ENCODE measurements at regions not wholly inside any gene's neighbourhood (a gene's known extent, or its start where the extent isn't known, plus 50 kb on each side); places are given as distances from the start of the nearest gene placed in this dataset.

DNA sequence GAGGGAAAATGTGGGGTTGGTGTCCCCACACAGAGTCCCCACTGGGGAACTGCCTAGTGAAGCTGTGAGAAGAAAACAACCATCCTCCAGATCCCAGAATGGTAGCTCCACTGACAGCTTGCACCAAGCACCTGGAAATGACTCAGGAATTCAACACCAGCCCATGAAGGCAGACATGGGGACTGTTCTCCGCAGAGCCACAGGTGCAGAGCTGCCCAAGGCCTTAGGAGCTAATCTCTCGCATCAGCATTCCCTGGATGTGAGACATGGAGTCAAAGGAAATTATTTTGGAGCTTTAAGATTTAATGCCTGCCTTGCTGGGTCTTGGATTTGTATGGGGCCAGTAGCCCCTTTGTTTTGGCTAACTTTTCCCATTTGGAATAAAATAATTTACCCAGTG lies 367.9 kb downstream of the FAM133A start:
- no peak for DNase-seq (ENCODE audit: low spot score)
- TF ChIP-seq CTCF (IDR thresholded peaks at IDR 0.05; ENCODE audit: extremely low read depth, missing control alignments): no peak

GRCh38 chrX:94045724-94046123 lies 371.7 kb downstream of the FAM133A start:
- DNase-seq (ENCODE audit: low spot score): no peak
- no peak for TF ChIP-seq CTCF (IDR thresholded peaks at IDR 0.05; ENCODE audit: extremely low read depth, missing control alignments)

GRCh38 chrX:94051926-94052325 lies 377.9 kb downstream of the FAM133A start:
- no peak for DNase-seq (ENCODE audit: low spot score)
- TF ChIP-seq CTCF (IDR thresholded peaks at IDR 0.05; ENCODE audit: extremely low read depth, missing control alignments): no peak

GRCh38 chrX:94053575-94053974 lies 379.6 kb downstream of the FAM133A start:
- DNase-seq (ENCODE audit: low spot score): no peak
- no peak for TF ChIP-seq CTCF (IDR thresholded peaks at IDR 0.05; ENCODE audit: extremely low read depth, missing control alignments)

GRCh38 chrX:94057385-94057784 lies 383.4 kb downstream of the FAM133A start:
- no peak for DNase-seq (ENCODE audit: low spot score)
- no peak for TF ChIP-seq CTCF (IDR thresholded peaks at IDR 0.05; ENCODE audit: extremely low read depth, missing control alignments)

- TF ChIP-seq CTCF (IDR thresholded peaks at IDR 0.05; ENCODE audit: extremely low read depth, missing control alignments): no peak
- peak; percentile 2 for DNase-seq (ENCODE audit: low spot score)
These were observed 384.8 kb downstream of the FAM133A start for GRCh38 chrX:94058728-94059382.

DNA sequence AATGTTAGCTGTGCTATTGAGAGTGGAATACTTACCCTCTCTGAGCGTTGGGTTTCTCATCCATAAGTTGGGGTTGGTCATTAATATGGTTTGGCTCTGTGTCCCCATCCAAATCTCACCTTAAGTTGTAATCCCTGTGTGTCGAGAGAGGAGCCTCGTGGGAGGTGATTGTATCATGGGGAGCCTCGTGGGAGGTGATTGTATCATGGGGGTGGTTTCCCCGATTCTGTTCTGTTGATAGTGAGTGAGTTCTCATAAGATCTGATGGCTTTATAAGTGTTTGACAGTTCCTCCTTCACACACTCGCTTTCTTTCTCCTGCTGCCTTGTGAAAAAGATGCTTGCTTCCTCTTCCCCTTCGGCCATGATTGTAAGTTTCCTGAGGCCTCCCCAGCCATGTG lies 391.1 kb downstream of the FAM133A start:
- TF ChIP-seq CTCF (IDR thresholded peaks at IDR 0.05; ENCODE audit: extremely low read depth, missing control alignments): no peak
- DNase-seq (ENCODE audit: low spot score): no peak
